ENCODE measurements at regions not wholly inside any gene's neighbourhood (a gene's known extent, or its start where the extent isn't known, plus 50 kb on each side); places are given as distances from the start of the nearest gene placed in this dataset.

DNA sequence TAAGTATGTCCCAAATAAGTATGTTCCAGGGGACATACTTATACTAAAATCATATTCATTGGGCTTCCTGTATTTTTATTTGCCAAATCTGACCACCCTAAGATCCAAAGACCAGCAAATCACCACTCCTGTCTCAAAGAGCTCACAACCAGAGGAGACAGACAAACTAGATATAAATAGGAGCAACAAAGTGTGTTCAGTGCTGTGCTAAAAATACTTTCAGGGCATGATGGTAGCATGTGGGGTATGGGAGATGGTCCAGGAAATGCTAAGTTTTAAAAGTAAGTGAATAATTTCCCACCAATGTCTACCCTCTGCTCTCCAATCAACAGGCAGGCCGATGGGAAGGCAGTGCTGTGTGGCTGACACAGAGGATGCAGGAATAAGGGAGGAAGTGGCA lies 87.1 kb downstream of the C1QL2 start:
- TF ChIP-seq EZH2 (IDR thresholded peaks at IDR 0.05; ENCODE audit: insufficient read depth, poor library complexity, severe bottlenecking) (no peak), EZH2phosphoT487 (IDR thresholded peaks at IDR 0.05; ENCODE audit: insufficient read depth, low read depth) (no peak)

All from GM23248 (cell line).